ENCODE measurements at regions not wholly inside any gene's neighbourhood (a gene's known extent, or its start where the extent isn't known, plus 50 kb on each side); places are given as distances from the start of the nearest gene placed in this dataset.

- TF ChIP-seq CHD2 (IDR thresholded peaks at IDR 0.05; ENCODE audit: low read length, partially characterized antibody) = no peak
- no peak for TF ChIP-seq CTCF (IDR thresholded peaks at IDR 0.05)
- TF ChIP-seq, protein P1, sequence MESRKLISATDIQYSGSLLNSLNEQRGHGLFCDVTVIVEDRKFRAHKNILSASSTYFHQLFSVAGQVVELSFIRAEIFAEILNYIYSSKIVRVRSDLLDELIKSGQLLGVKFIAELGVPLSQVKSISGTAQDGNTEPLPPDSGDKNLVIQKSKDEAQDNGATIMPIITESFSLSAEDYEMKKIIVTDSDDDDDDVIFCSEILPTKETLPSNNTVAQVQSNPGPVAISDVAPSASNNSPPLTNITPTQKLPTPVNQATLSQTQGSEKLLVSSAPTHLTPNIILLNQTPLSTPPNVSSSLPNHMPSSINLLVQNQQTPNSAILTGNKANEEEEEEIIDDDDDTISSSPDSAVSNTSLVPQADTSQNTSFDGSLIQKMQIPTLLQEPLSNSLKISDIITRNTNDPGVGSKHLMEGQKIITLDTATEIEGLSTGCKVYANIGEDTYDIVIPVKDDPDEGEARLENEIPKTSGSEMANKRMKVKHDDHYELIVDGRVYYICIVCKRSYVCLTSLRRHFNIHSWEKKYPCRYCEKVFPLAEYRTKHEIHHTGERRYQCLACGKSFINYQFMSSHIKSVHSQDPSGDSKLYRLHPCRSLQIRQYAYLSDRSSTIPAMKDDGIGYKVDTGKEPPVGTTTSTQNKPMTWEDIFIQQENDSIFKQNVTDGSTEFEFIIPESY (IDR thresholded peaks at IDR 0.05; ENCODE audit: borderline replicate concordance, low read depth) = no peak
- TF ChIP-seq YY1 (IDR thresholded peaks at IDR 0.05; ENCODE audit: low read depth) = no peak
- TF ChIP-seq SIN3A (IDR thresholded peaks at IDR 0.05; ENCODE audit: borderline replicate concordance, low read depth, low read length) = no peak
- no peak for TF ChIP-seq REST (IDR thresholded peaks at IDR 0.05; ENCODE audit: low read depth, low read length)
- no peak for TF ChIP-seq RFX5 (IDR thresholded peaks at IDR 0.05; ENCODE audit: low read length)
- no peak for TF ChIP-seq RAD21 (IDR thresholded peaks at IDR 0.05; ENCODE audit: low read length)
- no peak for TF ChIP-seq TAF1 (IDR thresholded peaks at IDR 0.05; ENCODE audit: borderline replicate concordance, low read depth, low read length)
- no peak for TF ChIP-seq EZH2phosphoT487 (IDR thresholded peaks at IDR 0.05; ENCODE audit: borderline replicate concordance, low read depth)
- TF ChIP-seq MAX (IDR thresholded peaks at IDR 0.05; ENCODE audit: low read depth) = no peak
- TF ChIP-seq GATA2 (CRISPR knock-in tag; IDR thresholded peaks at IDR 0.05) = no peak
- TF ChIP-seq EP300 (IDR thresholded peaks at IDR 0.05; ENCODE audit: borderline replicate concordance in 1 of 2, low read depth in 1 of 2, low read length in 1 of 2) = no peak
- TF ChIP-seq NFIC (IDR thresholded peaks at IDR 0.05; ENCODE audit: borderline replicate concordance) = no peak
Measured at GRCh38 chr2:75798569-75798968, 87.9 kb upstream of the GCFC2 start.
